HCT116 (cell line): ENCODE measurements at regions not wholly inside any gene's neighbourhood (a gene's known extent, or its start where the extent isn't known, plus 50 kb on each side); places are given as distances from the start of the nearest gene placed in this dataset.

Source experiments
- ATAC-seq: fragments of 200-7000 bp; cut with Tn5 transposase; 2 replicates; pipeline ENCODE4 v1.9.1; 2020; ENCODE audit warnings: mild to moderate bottlenecking, moderate library complexity
- BruUV-seq: library from RNA; stranded (reverse); fragments of 400-500 nt; replicated peaks from 2 replicates; lab custom pipeline; 2021; lab: Mats Ljungman, UMichigan
- CTCF ChIA-PET: fragments of 300-600 bp; sonication (Branson Sonifier 250); formaldehyde crosslinking; loops from one replicate; lab custom pipeline; 2021; ENCODE audit warnings: antibody characterized with exemption; lab: Charles Lee
- POLR2A ChIA-PET: fragments of 300-600, 350-600 bp; sonication (Branson Sonifier 250); formaldehyde crosslinking; loops from one replicate; lab custom pipeline; 2021; ENCODE audit warnings: antibody characterized with exemption; lab: Charles Lee
- RAD21 ChIA-PET, 2 experiments: fragments of 300-600 bp; sonication (Branson Sonifier 250); formaldehyde crosslinking; loops; one replicate each; lab custom pipeline; 2023; ENCODE audit warnings: low total read pairs in 2 of 2; ENCODE audit not compliant: uncharacterized antibody in 2 of 2, unreplicated experiment in 2 of 2, low non-redundant PET in 1 of 2; lab: Charles Lee
- DNase-seq: peaks from one replicate; pipeline ENCODE4 v3.0.0-alpha.2; 2010; ENCODE audit warnings: low read depth, low spot score
- H2AFZ ChIP-seq: fragments of 200-600 bp; shearing (Covaris generic), sonication (generic); 2 replicates; pipeline ENCODE4 v1.6.1; 2017; ENCODE audit warnings: low read depth, mixed run types, mixed read lengths, antibody characterized with exemption, low read length; ENCODE audit not compliant: poor library complexity, severe bottlenecking
- H3K27ac ChIP-seq: 2 replicates; pipeline ENCODE4 v1.5.1; 2012; ENCODE audit warnings: low read depth, low read length
- H3K27me3 ChIP-seq: fragments of 200-600 bp; sonication (generic); 2 replicates; pipeline ENCODE4 v1.6.1; 2016; ENCODE audit warnings: mixed run types, low read length, mixed read lengths; ENCODE audit not compliant: insufficient read depth
- H3K36me3 ChIP-seq, 2 experiments: fragments of 200-500 bp in 1 of 2; fragments of 200-600 bp in 1 of 2; sonication (Bioruptor generic) in 1 of 2; sonication (generic) in 1 of 2; 2 replicates each; pipeline versions ENCODE4 v1.5.1 to v1.6.1; 2014 to 2016; ENCODE audit warnings: low read length in 2 of 2, inconsistent platforms in 1 of 2, mixed read lengths in 1 of 2, mixed run types in 1 of 2; ENCODE audit not compliant: insufficient read depth in 2 of 2, control insufficient read depth in 1 of 2
- H3K4me1 ChIP-seq, 2 experiments: fragments of 200-600 bp in 1 of 2; sonication (generic) in 1 of 2; 2 replicates each; pipeline versions ENCODE4 v1.5.1 to v1.6.1; 2012 to 2017; ENCODE audit warnings: low read length in 2 of 2, inconsistent platforms in 1 of 2, mild to moderate bottlenecking in 1 of 2, mixed read lengths in 1 of 2, mixed run types in 1 of 2, moderate library complexity in 1 of 2; ENCODE audit not compliant: insufficient read depth in 2 of 2, control insufficient read depth in 1 of 2
- H3K4me2 ChIP-seq: fragments of 200-600 bp; sonication (generic); 2 replicates; pipeline ENCODE4 v1.6.1; 2017; ENCODE audit warnings: mixed run types, low read length, mixed read lengths
- H3K4me3 ChIP-seq, 2 experiments: fragments of 200-600 bp in 1 of 2; sonication (generic) in 1 of 2; replicated peaks in 1 of 2; 2 replicates each; pipeline ENCODE4 v1.5.1; 2011 to 2016; ENCODE audit warnings: low read length in 2 of 2, control low read depth in 1 of 2, low read depth in 1 of 2, mild to moderate bottlenecking in 1 of 2, mixed read lengths in 1 of 2, mixed run types in 1 of 2
- H3K79me2 ChIP-seq: fragments of 200-600 bp; sonication (generic); 2 replicates; pipeline ENCODE4 v1.6.1; 2017; ENCODE audit warnings: mild to moderate bottlenecking, mixed run types, low read length, moderate library complexity, mixed read lengths; ENCODE audit not compliant: insufficient read depth
- H3K9ac ChIP-seq: fragments of 200-600 bp; sonication (generic); 2 replicates; pipeline ENCODE4 v1.6.1; 2016; ENCODE audit warnings: low read length, mixed read lengths
- H3K9me2 ChIP-seq: fragments of 200-600 bp; sonication (generic), shearing (Covaris generic); 2 replicates; pipeline ENCODE4 v1.6.1; 2017; ENCODE audit warnings: mixed run types, mild to moderate bottlenecking, moderate library complexity; ENCODE audit not compliant: insufficient read depth
- H3K9me3 ChIP-seq, 2 experiments: fragments of 200-500 bp in 1 of 2; fragments of 200-600 bp in 1 of 2; sonication (Bioruptor generic) in 1 of 2; sonication (generic) in 1 of 2; 2 replicates each; pipeline ENCODE4 v1.6.1; 2014 to 2017; ENCODE audit warnings: low read length in 2 of 2, mixed read lengths in 2 of 2, inconsistent platforms in 1 of 2, low read depth in 1 of 2, mild to moderate bottlenecking in 1 of 2, mixed run types in 1 of 2, moderate library complexity in 1 of 2; ENCODE audit not compliant: control insufficient read depth in 1 of 2, insufficient read depth in 1 of 2
- H4K20me1 ChIP-seq: fragments of 200-600 bp; sonication (generic), shearing (Covaris generic); 2 replicates; pipeline ENCODE4 v1.6.1; 2017; ENCODE audit warnings: mixed run types, mild to moderate bottlenecking, moderate library complexity; ENCODE audit not compliant: insufficient read depth
- CBX3 ChIP-seq: IDR thresholded peaks from 2 replicates; pipeline ENCODE4 v1.6.1; 2012; ENCODE audit warnings: low read depth
- EGR1 ChIP-seq: IDR thresholded peaks from 2 replicates; pipeline ENCODE4 v1.6.1; 2012; ENCODE audit warnings: low read depth
- JUND ChIP-seq: IDR thresholded peaks from 2 replicates; pipeline ENCODE4 v1.6.1; 2012
- MAX ChIP-seq: IDR thresholded peaks from 2 replicates; pipeline ENCODE4 v1.6.1; 2012
- POLR2AphosphoS5 ChIP-seq: IDR thresholded peaks from 2 replicates; pipeline ENCODE4 v1.6.1; 2011; ENCODE audit warnings: mild to moderate bottlenecking, low read depth, low read length, moderate library complexity
- RAD21 ChIP-seq: IDR thresholded peaks from 2 replicates; pipeline ENCODE4 v1.6.1; 2012; ENCODE audit warnings: low read depth, mild to moderate bottlenecking
- SIN3A ChIP-seq: IDR thresholded peaks from 2 replicates; pipeline ENCODE4 v1.6.1; 2012; ENCODE audit warnings: low read depth
- SRF ChIP-seq: IDR thresholded peaks from 2 replicates; pipeline ENCODE4 v1.6.1; 2012; ENCODE audit warnings: low read depth
- TCF7L2 ChIP-seq: IDR thresholded peaks from 2 replicates; pipeline ENCODE4 v1.7.0; 2011; ENCODE audit warnings: borderline replicate concordance, inconsistent platforms; ENCODE audit not compliant: insufficient read depth, insufficient read length; ENCODE audit errors: extremely low read depth
- ZNF274 ChIP-seq: fragments of 200-500 bp; sonication (Bioruptor generic); IDR thresholded peaks from 2 replicates; pipeline ENCODE4 v1.6.1; 2014; ENCODE audit warnings: mild to moderate bottlenecking, low read depth, low read length, inconsistent platforms
- intact Hi-C: fragments of 100-400 bp; cut with micrococcal nuclease; formaldehyde crosslinking; loops from 2 replicates; pipeline ENCODE4 v1.10.0; 2022
- TF ChIP-seq, protein P1 (sequence below): IDR thresholded peaks from 2 replicates; pipeline ENCODE4 v1.6.1; 2012; ENCODE audit warnings: low read depth

DNA sequence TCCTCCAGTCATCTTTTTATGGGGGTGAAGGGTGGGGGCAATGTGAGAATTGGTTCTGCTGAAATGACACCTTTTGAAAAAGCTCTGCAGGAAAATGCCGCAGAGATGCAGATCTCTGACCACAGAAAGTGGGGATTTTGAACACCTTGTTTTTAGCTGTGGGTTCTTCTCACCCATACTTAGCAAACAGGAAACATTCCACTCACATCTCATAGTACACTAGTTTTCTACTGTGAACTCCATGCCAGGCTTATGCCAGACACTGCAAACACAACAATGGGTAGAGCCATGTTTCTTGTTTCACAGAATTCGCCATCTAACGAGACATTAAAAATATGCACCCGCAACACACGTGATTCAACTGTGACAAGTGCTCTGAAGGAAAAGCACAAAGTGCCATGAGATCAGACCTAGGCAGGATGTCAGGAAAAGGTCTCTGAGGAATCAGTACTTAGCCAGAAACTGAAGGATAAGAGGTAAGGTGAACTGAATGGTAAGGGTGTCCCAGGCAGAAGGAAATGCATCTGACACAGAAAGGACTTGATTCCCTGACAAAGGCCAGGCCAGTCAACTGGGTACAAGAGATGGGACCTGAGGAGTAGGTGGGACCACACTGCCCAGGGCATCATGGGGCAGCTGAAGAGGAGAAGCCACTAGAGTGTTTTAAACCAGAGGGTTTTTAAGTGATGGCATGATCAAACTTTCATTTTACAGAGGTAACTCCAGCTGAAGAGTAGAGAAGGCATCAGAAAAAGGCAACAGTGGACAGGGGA, 83.8 kb upstream of the JAK1 start:
- H3K4me1 ChIP-seq = no peaks in the 10 kb centered on the region
- no peak overlapping the region for H3K9ac ChIP-seq
- H3K9me3 ChIP-seq = no peaks in the 10 kb centered on the region
- ChIA-PET POLR2A (no interaction called here), CTCF (no interaction called here), RAD21 (no interaction called here)
- H3K36me3 ChIP-seq = no peaks in the 10 kb centered on the region
- H3K27me3 ChIP-seq = no peaks in the 10 kb centered on the region
- H3K4me3 ChIP-seq = no peak overlapping the region
- H2AFZ ChIP-seq = no peak overlapping the region
- intact Hi-C loops = no loop called here
- TF ChIP-seq TCF7L2 = no peak
- no peak overlapping the region for H3K4me2 ChIP-seq
- no peak overlapping the region for H3K27ac ChIP-seq
- no peak for ATAC-seq
- no peak for DNase-seq
- H4K20me1 ChIP-seq = no peaks in the 10 kb centered on the region
- no peaks in the 10 kb centered on the region for H3K9me2 ChIP-seq
- H3K79me2 ChIP-seq = no peaks in the 10 kb centered on the region
- BruUV-seq = no TSS peak

- intact Hi-C loops = no loop called here
- BruUV-seq = no TSS peak
- Histone ChIP-seq H2AFZ (no peak overlapping the region), H3K36me3 (no peaks in the 10 kb centered on the region), H4K20me1 (no peaks in the 10 kb centered on the region), H3K27me3 (no peaks in the 10 kb centered on the region), H3K4me1 (no peaks in the 10 kb centered on the region), H3K4me2 (no peak overlapping the region), H3K4me3 (no peak overlapping the region), H3K9me3 (no peaks in the 10 kb centered on the region), H3K79me2 (no peaks in the 10 kb centered on the region), H3K9ac (no peak overlapping the region), H3K9me2 (no peaks in the 10 kb centered on the region), H3K27ac (no peak overlapping the region)
- ChIA-PET POLR2A (no interaction called here), RAD21 (no interaction called here), CTCF (no interaction called here)
- no peak for ATAC-seq
- DNase-seq = no peak
- TF ChIP-seq RAD21 = no peak
- no peak for TF ChIP-seq EGR1
- no peak for TF ChIP-seq CBX3
- no peak for TF ChIP-seq SRF
- no peak for TF ChIP-seq ZNF274
- TF ChIP-seq JUND = no peak
- no peak for TF ChIP-seq SIN3A
- no peak for TF ChIP-seq POLR2AphosphoS5
- TF ChIP-seq MAX = no peak
- TF ChIP-seq, protein P1, sequence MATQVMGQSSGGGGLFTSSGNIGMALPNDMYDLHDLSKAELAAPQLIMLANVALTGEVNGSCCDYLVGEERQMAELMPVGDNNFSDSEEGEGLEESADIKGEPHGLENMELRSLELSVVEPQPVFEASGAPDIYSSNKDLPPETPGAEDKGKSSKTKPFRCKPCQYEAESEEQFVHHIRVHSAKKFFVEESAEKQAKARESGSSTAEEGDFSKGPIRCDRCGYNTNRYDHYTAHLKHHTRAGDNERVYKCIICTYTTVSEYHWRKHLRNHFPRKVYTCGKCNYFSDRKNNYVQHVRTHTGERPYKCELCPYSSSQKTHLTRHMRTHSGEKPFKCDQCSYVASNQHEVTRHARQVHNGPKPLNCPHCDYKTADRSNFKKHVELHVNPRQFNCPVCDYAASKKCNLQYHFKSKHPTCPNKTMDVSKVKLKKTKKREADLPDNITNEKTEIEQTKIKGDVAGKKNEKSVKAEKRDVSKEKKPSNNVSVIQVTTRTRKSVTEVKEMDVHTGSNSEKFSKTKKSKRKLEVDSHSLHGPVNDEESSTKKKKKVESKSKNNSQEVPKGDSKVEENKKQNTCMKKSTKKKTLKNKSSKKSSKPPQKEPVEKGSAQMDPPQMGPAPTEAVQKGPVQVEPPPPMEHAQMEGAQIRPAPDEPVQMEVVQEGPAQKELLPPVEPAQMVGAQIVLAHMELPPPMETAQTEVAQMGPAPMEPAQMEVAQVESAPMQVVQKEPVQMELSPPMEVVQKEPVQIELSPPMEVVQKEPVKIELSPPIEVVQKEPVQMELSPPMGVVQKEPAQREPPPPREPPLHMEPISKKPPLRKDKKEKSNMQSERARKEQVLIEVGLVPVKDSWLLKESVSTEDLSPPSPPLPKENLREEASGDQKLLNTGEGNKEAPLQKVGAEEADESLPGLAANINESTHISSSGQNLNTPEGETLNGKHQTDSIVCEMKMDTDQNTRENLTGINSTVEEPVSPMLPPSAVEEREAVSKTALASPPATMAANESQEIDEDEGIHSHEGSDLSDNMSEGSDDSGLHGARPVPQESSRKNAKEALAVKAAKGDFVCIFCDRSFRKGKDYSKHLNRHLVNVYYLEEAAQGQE = no peak
Observed at GRCh38 chr1:65050735-65051134, 84.4 kb upstream of the JAK1 start.
